Testis (tissue), 2 donors: ENCODE measurements at regions not wholly inside any gene's neighbourhood (a gene's known extent, or its start where the extent isn't known, plus 50 kb on each side); places are given as distances from the start of the nearest gene placed in this dataset.

Experiments used
- DNase-seq: peaks from one replicate; pipeline ENCODE4 v3.0.0-alpha.2; 2019
- H3K27ac ChIP-seq, 2 donors: fragments of 200-600 bp; sonication (generic); one replicate each; pipeline ENCODE4 v1.5.1; 2019
- H3K27me3 ChIP-seq: fragments of 200-600 bp; sonication (generic); one replicate; pipeline ENCODE4 v1.5.1; 2019
- H3K36me3 ChIP-seq: fragments of 200-600 bp; sonication (generic); one replicate; pipeline ENCODE4 v1.5.1; 2017; ENCODE audit warnings: low read depth; ENCODE audit errors: missing control alignments
- H3K4me1 ChIP-seq: fragments of 200-600 bp; sonication (generic); one replicate; pipeline ENCODE4 v1.5.1; 2019
- H3K4me3 ChIP-seq, 2 donors: fragments of 200-600 bp; sonication (generic); one replicate each; pipeline ENCODE4 v1.5.1; 2017 to 2019
- H3K9me3 ChIP-seq: fragments of 200-600 bp; sonication (generic); one replicate; pipeline ENCODE4 v1.5.1; 2017
- POLR2A ChIP-seq: fragments of 450-650 bp; IDR thresholded peaks from one replicate; pipeline ENCODE4 v1.6.1; 2017; ENCODE audit warnings: antibody characterized with exemption, mild to moderate bottlenecking, moderate library complexity
- WGBS, 2 donors: methylation state at CpG; one replicate each; pipeline ENCODE4 v1.1.5; 2018; 5-methylcytosine and 5-hydroxymethylcytosine counted together
- intact Hi-C: fragments of 100-400 bp; cut with DNase I; formaldehyde crosslinking; loops from one replicate; pipeline ENCODE4 v1.15.1; 2023; ENCODE audit warnings: low total_unique reads
- TF ChIP-seq, protein P1 (sequence below), 3 experiments: fragments of 450-650 bp in 2 of 3; fragments of 200-600 bp in 1 of 3; sonication (generic) in 1 of 3; IDR thresholded peaks; one replicate each; pipeline ENCODE4 v1.5.1; 2016 to 2019; ENCODE audit warnings: antibody characterized with exemption in 3 of 3, mild to moderate bottlenecking in 2 of 3, moderate library complexity in 1 of 3

DNA sequence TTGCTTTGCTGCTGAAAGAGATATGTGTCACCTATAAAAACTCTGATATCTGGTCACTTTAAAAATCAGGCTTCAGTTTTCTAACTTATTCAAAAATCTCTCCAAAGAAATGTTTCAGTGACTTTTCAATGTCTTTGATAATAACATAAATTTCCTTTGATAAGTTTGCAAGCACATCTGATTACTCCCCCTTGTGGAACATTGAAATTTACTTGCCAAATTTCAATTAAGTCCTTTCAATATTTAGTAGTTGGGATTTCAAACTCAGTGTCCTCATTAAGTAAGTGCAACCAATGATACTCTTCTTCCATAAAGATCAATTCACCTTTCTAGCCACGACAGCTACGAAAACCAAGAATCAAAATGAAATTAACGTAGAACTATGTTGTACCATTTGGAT is 151.3 kb upstream of the FAM47C start:
- TF ChIP-seq POLR2A, result no peak
- TF ChIP-seq, protein P1, sequence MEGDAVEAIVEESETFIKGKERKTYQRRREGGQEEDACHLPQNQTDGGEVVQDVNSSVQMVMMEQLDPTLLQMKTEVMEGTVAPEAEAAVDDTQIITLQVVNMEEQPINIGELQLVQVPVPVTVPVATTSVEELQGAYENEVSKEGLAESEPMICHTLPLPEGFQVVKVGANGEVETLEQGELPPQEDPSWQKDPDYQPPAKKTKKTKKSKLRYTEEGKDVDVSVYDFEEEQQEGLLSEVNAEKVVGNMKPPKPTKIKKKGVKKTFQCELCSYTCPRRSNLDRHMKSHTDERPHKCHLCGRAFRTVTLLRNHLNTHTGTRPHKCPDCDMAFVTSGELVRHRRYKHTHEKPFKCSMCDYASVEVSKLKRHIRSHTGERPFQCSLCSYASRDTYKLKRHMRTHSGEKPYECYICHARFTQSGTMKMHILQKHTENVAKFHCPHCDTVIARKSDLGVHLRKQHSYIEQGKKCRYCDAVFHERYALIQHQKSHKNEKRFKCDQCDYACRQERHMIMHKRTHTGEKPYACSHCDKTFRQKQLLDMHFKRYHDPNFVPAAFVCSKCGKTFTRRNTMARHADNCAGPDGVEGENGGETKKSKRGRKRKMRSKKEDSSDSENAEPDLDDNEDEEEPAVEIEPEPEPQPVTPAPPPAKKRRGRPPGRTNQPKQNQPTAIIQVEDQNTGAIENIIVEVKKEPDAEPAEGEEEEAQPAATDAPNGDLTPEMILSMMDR (IDR thresholded peaks at IDR 0.05), result no peak
- H3K9me3 ChIP-seq, result no peaks in the 10 kb centered on the region
- no peaks in the 10 kb centered on the region for H3K36me3 ChIP-seq
- DNase-seq, result no peak
- H3K27me3 ChIP-seq, result no peaks in the 10 kb centered on the region
- no peak overlapping the region for H3K4me3 ChIP-seq
- H3K27ac ChIP-seq, result no peak overlapping the region
- intact Hi-C loops, result no loop called here
- 86 to 93% methylated on average over 3 of the region's 3 CpGs for WGBS, 2 donors
- no peaks in the 10 kb centered on the region for H3K4me1 ChIP-seq

DNA sequence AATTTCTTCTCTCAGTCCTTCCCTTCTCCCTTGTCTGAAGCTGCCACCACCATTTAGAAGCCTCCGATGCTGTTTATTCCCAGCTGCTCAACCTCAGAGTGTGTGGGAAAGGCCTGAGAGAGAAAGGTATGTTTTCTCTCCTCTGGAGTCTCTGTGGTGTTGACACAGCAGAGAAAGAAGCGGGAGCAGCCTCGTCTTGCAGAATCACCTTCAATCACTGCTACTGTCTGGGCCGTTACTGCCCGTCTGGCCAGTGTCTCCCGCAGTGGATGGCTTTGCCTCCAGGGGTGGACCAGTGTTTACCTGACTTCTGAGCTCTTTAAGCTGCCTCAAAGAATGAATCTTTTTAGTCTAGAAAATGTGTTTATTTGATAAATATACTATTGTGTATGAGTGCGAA is 148.9 kb upstream of the FAM47C start:
- no peak overlapping the region for H3K27ac ChIP-seq
- H3K4me1 ChIP-seq, result no peaks in the 10 kb centered on the region
- H3K9me3 ChIP-seq, result no peaks in the 10 kb centered on the region
- DNase-seq, result no peak
- TF ChIP-seq POLR2A, result no peak
- TF ChIP-seq, protein P1 (IDR thresholded peaks at IDR 0.05), result no peak
- no peak overlapping the region for H3K4me3 ChIP-seq
- no peaks in the 10 kb centered on the region for H3K36me3 ChIP-seq
- WGBS, 2 donors, result 56 to 69% methylated on average over 7 of the region's 7 CpGs
- H3K27me3 ChIP-seq, result no peaks in the 10 kb centered on the region
- intact Hi-C loops, result no loop called here

DNA sequence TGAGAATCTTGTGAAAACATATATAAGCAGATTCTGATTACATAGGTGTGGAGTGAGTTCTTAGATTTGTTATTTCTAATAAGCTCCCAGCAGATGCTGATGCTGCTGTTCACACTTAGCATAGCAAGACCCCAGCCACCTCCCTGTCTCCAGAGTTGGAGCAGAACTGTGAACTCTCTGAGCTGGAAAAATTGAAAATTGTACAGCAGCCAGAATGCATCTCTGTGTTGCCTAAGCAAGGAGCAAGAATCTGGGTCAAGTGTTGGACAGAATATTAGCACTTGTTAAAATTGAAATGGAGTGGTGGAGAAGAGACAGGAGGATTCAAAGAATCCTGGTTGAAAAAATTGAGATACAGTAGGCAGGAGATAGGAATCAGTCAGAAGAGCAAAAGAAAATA is 146.6 kb upstream of the FAM47C start:
- Histone ChIP-seq H3K4me3 (no peak overlapping the region), H3K27me3 (no peaks in the 10 kb centered on the region), H3K9me3 (no peaks in the 10 kb centered on the region), H3K4me1 (no peaks in the 10 kb centered on the region), H3K27ac (no peak overlapping the region), H3K36me3 (no peaks in the 10 kb centered on the region)
- DNase-seq, result no peak
- no peak for TF ChIP-seq POLR2A
- TF ChIP-seq, protein P1 (IDR thresholded peaks at IDR 0.05), result no peak
- intact Hi-C loops, result no loop called here

DNA sequence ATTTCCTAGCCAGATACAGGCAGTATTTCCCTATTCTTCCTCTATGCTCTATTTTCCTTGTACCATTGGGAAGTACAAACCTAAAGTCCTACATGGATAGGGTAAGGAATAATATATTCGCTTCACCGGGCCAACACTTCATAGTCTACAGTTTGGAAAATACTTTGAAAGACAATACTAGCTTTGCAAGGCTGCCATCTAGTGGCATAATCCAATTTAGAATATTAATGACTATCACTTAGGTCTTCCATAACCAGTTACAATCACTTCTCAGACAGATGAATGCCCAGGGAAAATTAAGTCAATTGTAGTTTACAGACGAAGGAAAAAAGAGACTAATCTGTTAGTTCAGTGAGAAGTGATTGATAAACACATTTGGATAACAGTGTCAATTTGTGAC is 141.0 kb upstream of the FAM47C start:
- no peaks in the 10 kb centered on the region for H3K36me3 ChIP-seq
- no peak overlapping the region for H3K4me3 ChIP-seq
- no peaks in the 10 kb centered on the region for H3K9me3 ChIP-seq
- no peak for TF ChIP-seq POLR2A
- TF ChIP-seq, protein P1 (IDR thresholded peaks at IDR 0.05), result peak in 2 of 3 experiments; percentile 5 to 31
- H3K27me3 ChIP-seq, result no peaks in the 10 kb centered on the region
- H3K27ac ChIP-seq, result no peak overlapping the region
- intact Hi-C loops, result no loop called here
- no peak for DNase-seq
- 24 to 35% methylated on average over 3 of the region's 3 CpGs for WGBS, 2 donors
- no peaks in the 10 kb centered on the region for H3K4me1 ChIP-seq

DNA sequence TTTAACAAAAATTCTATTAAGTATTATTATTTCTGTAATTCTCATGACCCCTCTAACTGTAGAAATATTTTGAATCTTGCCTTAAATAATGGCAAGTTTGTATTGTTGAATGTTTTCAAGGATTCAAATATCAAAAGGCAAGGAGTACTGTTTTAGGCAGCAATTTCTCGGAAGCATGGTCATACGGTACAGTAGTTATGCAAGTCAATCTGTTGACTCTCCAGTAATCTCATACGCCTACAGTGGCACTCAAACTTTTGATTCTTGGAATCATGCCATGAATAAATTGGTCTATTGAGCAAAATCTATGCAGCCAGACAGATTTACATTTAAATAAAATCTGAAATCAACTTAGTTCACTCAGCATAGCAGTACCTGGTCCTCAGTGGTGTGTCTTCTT is 139.6 kb upstream of the FAM47C start:
- TF ChIP-seq POLR2A, result no peak
- TF ChIP-seq, protein P1 (IDR thresholded peaks at IDR 0.05), result no peak
- Histone ChIP-seq H3K36me3 (no peaks in the 10 kb centered on the region), H3K27ac (no peak overlapping the region), H3K27me3 (no peaks in the 10 kb centered on the region), H3K4me1 (no peaks in the 10 kb centered on the region), H3K9me3 (no peaks in the 10 kb centered on the region), H3K4me3 (no peak overlapping the region)
- intact Hi-C loops, result no loop called here
- DNase-seq, result no peak
- WGBS, 2 donors, result 76 to 83% methylated on average over 3 of the region's 3 CpGs
